Fibroblast of lung (primary cell): ENCODE measurements at regions not wholly inside any gene's neighbourhood (a gene's known extent, or its start where the extent isn't known, plus 50 kb on each side); places are given as distances from the start of the nearest gene placed in this dataset.

ENCODE experiments used
- EZH2 ChIP-seq: IDR thresholded peaks from 2 replicates; pipeline ENCODE4 v1.5.1; 2012; ENCODE audit warnings: low read length, control low read depth, mild to moderate bottlenecking; ENCODE audit errors: missing control alignments
- TF ChIP-seq, protein P1 (sequence below), 2 donors: IDR thresholded peaks in 1 of 2; conservative IDR thresholded peaks in 1 of 2; 1 replicate in 1 of 2; 2 replicates in 1 of 2; pipeline ENCODE4 v1.5.1; 2011 to 2012; ENCODE audit warnings: low read length in 2 of 2, control low read depth in 1 of 2, inconsistent platforms in 1 of 2, low read depth in 1 of 2, mild to moderate bottlenecking in 1 of 2

DNA sequence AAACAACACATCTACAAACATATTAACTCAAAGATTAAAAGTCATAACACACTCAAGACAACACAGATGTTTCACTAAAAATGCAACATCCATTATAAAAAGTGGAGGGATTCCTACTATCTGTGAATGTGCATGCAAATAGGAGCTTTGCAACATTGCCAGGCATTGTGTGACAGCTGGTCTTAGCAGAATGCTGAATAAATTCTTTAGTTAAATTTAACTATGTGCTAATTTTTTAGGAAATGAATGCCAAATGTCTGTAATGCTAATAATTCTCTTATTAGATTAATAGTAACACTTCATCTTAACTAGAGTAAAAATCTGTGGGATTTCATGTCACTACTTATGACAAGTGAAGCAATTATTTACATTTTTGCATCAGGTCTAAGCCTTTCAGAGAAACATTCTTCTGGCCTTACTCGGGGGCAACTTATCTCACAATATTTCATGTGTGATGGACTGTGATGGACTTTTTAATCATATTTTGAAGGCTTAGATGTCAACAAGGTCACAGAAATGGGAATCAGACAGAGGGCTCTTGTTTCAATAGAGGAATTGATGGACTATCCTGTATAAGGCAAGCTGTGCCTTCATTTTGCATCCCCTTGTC, 524.6 kb upstream of the KCND2 start:
- TF ChIP-seq, protein P1, sequence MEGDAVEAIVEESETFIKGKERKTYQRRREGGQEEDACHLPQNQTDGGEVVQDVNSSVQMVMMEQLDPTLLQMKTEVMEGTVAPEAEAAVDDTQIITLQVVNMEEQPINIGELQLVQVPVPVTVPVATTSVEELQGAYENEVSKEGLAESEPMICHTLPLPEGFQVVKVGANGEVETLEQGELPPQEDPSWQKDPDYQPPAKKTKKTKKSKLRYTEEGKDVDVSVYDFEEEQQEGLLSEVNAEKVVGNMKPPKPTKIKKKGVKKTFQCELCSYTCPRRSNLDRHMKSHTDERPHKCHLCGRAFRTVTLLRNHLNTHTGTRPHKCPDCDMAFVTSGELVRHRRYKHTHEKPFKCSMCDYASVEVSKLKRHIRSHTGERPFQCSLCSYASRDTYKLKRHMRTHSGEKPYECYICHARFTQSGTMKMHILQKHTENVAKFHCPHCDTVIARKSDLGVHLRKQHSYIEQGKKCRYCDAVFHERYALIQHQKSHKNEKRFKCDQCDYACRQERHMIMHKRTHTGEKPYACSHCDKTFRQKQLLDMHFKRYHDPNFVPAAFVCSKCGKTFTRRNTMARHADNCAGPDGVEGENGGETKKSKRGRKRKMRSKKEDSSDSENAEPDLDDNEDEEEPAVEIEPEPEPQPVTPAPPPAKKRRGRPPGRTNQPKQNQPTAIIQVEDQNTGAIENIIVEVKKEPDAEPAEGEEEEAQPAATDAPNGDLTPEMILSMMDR (conservative IDR thresholded peaks at IDR 0.05 in 1 of 2, IDR thresholded peaks at IDR 0.05 in 1 of 2; ENCODE audit: low read depth in 1 of 2, low read length in 2 of 2) = no peak
- TF ChIP-seq EZH2 = no peak
